ENCODE measurements at regions not wholly inside any gene's neighbourhood (a gene's known extent, or its start where the extent isn't known, plus 50 kb on each side); places are given as distances from the start of the nearest gene placed in this dataset.

- TF ChIP-seq POLR2A (IDR thresholded peaks at IDR 0.05), result no peak
- no peak for TF ChIP-seq CTCF (IDR thresholded peaks at IDR 0.05)
Observed at GRCh38 chr15:93219859-93220420, 130.9 kb upstream of the RGMA start.
